ENCODE measurements at regions not wholly inside any gene's neighbourhood (a gene's known extent, or its start where the extent isn't known, plus 50 kb on each side); places are given as distances from the start of the nearest gene placed in this dataset.

DNA sequence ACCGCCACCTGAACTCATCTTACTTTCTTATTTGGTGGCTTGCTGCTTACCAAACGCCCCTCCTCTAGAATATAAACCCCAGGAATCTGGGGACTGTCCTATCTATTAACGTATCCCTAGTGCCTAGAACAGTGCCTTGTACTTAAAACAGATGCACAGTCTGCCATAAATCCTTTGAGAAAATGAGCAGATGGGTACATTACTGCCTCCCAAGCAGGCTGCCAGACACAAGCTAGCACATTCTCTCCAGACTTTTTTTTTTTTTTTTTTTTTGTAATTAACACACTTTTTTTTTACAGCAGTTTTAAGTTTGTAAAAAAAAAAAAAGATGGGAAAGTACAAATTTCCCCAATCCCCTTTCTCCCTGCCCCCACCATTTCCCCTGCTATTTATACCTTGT is 57.3 kb upstream of the RPL38 start:
- TF ChIP-seq BHLHE40 (IDR thresholded peaks at IDR 0.05; ENCODE audit: low read length) (no peak), ZSCAN20 (CRISPR knock-in tag; IDR thresholded peaks at IDR 0.05; ENCODE audit: borderline replicate concordance) (no peak), ZBTB21 (CRISPR knock-in tag; IDR thresholded peaks at IDR 0.05) (no peak), ZBTB7A (CRISPR knock-in tag; IDR thresholded peaks at IDR 0.05) (no peak), KLF9 (CRISPR knock-in tag; IDR thresholded peaks at IDR 0.05; ENCODE audit: low read depth) (no peak)

All from HepG2 (cell line).